H9 (cell line): ENCODE measurements at regions not wholly inside any gene's neighbourhood (a gene's known extent, or its start where the extent isn't known, plus 50 kb on each side); places are given as distances from the start of the nearest gene placed in this dataset.

Experiments
- DNase-seq: peaks from one replicate; pipeline ENCODE4 v3.0.0-alpha.2; 2017
- H2AFZ ChIP-seq: one replicate; pipeline ENCODE4 v1.6.1; 2013; ENCODE audit warnings: mild to moderate bottlenecking, low read length, control low read depth, moderate library complexity
- H2AK5ac ChIP-seq: 2 replicates; pipeline ENCODE4 v1.6.1; 2013; ENCODE audit warnings: low read length, control low read depth, mixed read lengths; ENCODE audit not compliant: insufficient read length
- H2BK120ac ChIP-seq: one replicate; pipeline ENCODE4 v1.6.1; 2013; ENCODE audit warnings: low read depth, mild to moderate bottlenecking, low read length, control low read depth, inconsistent platforms; ENCODE audit not compliant: poor library complexity, severe bottlenecking
- H2BK12ac ChIP-seq: 2 replicates; pipeline ENCODE4 v1.6.1; 2013; ENCODE audit warnings: low read length, control low read depth, mixed read lengths, low read depth; ENCODE audit not compliant: insufficient read length
- H2BK15ac ChIP-seq: 2 replicates; pipeline ENCODE4 v1.6.1; 2013; ENCODE audit warnings: low read depth, low read length, control low read depth
- H2BK20ac ChIP-seq: one replicate; pipeline ENCODE4 v1.6.1; 2013; ENCODE audit warnings: low read depth, mild to moderate bottlenecking, low read length, control low read depth, inconsistent platforms; ENCODE audit not compliant: poor library complexity, severe bottlenecking
- H2BK5ac ChIP-seq: 2 replicates; pipeline ENCODE4 v1.6.1; 2013; ENCODE audit warnings: low read length, control low read depth, mixed read lengths; ENCODE audit not compliant: insufficient read length
- H3K14ac ChIP-seq: 2 replicates; pipeline ENCODE4 v1.6.1; 2013; ENCODE audit warnings: low read length, control low read depth; ENCODE audit not compliant: insufficient read depth
- H3K18ac ChIP-seq: 2 replicates; pipeline ENCODE4 v1.6.1; 2013; ENCODE audit warnings: low read depth, mild to moderate bottlenecking, mixed read lengths, low read length, control low read depth; ENCODE audit not compliant: insufficient read length
- H3K23ac ChIP-seq: 2 replicates; pipeline ENCODE4 v1.6.1; 2013; ENCODE audit warnings: low read length, control low read depth, mixed read lengths, low read depth; ENCODE audit not compliant: insufficient read length
- H3K23me2 ChIP-seq: 2 replicates; pipeline ENCODE4 v1.6.1; 2013; ENCODE audit warnings: low read depth, mild to moderate bottlenecking, mixed read lengths, low read length, control low read depth; ENCODE audit not compliant: insufficient read length, poor library complexity, severe bottlenecking
- H3K27ac ChIP-seq: 2 replicates; pipeline ENCODE4 v1.5.1; 2013; ENCODE audit warnings: low read length, control low read depth, mixed read lengths, low read depth; ENCODE audit not compliant: insufficient read length
- H3K27me3 ChIP-seq: 2 replicates; pipeline ENCODE4 v1.6.1; 2013; ENCODE audit warnings: low read length, control low read depth, inconsistent platforms; ENCODE audit not compliant: insufficient read depth
- H3K4ac ChIP-seq: 2 replicates; pipeline ENCODE4 v1.6.1; 2013; ENCODE audit warnings: low read depth, mild to moderate bottlenecking, control low read depth, inconsistent platforms, low read length, moderate library complexity
- H3K4me1 ChIP-seq: 2 replicates; pipeline ENCODE4 v1.6.1; 2013; ENCODE audit warnings: low read length, control low read depth, inconsistent platforms; ENCODE audit not compliant: insufficient read depth
- H3K4me2 ChIP-seq: 2 replicates; pipeline ENCODE4 v1.6.1; 2013; ENCODE audit warnings: low read length, control low read depth, mixed read lengths; ENCODE audit not compliant: insufficient read length, insufficient read depth
- H3K56ac ChIP-seq: 2 replicates; pipeline ENCODE4 v1.6.1; 2013; ENCODE audit warnings: low read depth, mild to moderate bottlenecking, mixed read lengths, low read length, control low read depth; ENCODE audit not compliant: insufficient read length
- H3K79me1 ChIP-seq: 2 replicates; pipeline ENCODE4 v1.6.1; 2013; ENCODE audit warnings: low read depth, mild to moderate bottlenecking, moderate library complexity, low read length, control low read depth, inconsistent platforms; ENCODE audit not compliant: insufficient read depth, poor library complexity, severe bottlenecking
- H3K79me2 ChIP-seq: 2 replicates; pipeline ENCODE4 v1.6.1; 2013; ENCODE audit warnings: low read length, control low read depth, inconsistent platforms; ENCODE audit not compliant: insufficient read depth
- H3K9ac ChIP-seq: 2 replicates; pipeline ENCODE4 v1.6.1; 2013; ENCODE audit warnings: low read length, control low read depth, mixed read lengths; ENCODE audit not compliant: insufficient read length; ENCODE audit errors: extremely low read depth
- H3K9me3 ChIP-seq: one replicate; pipeline ENCODE4 v1.6.1; 2013; ENCODE audit warnings: low read depth, low read length, inconsistent platforms; ENCODE audit not compliant: control insufficient read depth
- H3T11ph ChIP-seq: one replicate; pipeline ENCODE4 v1.6.1; 2013; ENCODE audit warnings: mild to moderate bottlenecking, low read length, control low read depth, inconsistent platforms
- H4K20me1 ChIP-seq: one replicate; pipeline ENCODE4 v1.6.1; 2013; ENCODE audit not compliant: control insufficient read depth, insufficient read length, insufficient read depth
- H4K5ac ChIP-seq: 2 replicates; pipeline ENCODE4 v1.6.1; 2013; ENCODE audit warnings: low read depth, mild to moderate bottlenecking, mixed read lengths, low read length, control low read depth; ENCODE audit not compliant: insufficient read length
- H4K8ac ChIP-seq: replicated peaks from 2 replicates; pipeline ENCODE4 v1.6.1; 2013; ENCODE audit warnings: low read length, control low read depth, mixed read lengths, low read depth; ENCODE audit not compliant: insufficient read length
- H4K91ac ChIP-seq: 2 replicates; pipeline ENCODE4 v1.6.1; 2013; ENCODE audit warnings: low read depth, mild to moderate bottlenecking, moderate library complexity, mixed read lengths, low read length, control low read depth; ENCODE audit not compliant: insufficient read length
- H3K27ac Mint-ChIP-seq, 3 experiments: 2 replicates in 2 of 3; 3 replicates in 1 of 3; pipeline ENCODE4 v1.8.0; 2020 to 2021; ENCODE audit warnings: mixed read lengths in 3 of 3, mild to moderate bottlenecking in 1 of 3, moderate library complexity in 1 of 3
- H3K27me3 Mint-ChIP-seq: 2 replicates; pipeline ENCODE4 v1.8.0; 2021; ENCODE audit warnings: low read depth, mild to moderate bottlenecking, moderate library complexity, mixed read lengths
- H3K36me3 Mint-ChIP-seq, 3 experiments: 2 replicates in 2 of 3; 3 replicates in 1 of 3; pipeline ENCODE4 v1.8.0; 2020 to 2021; ENCODE audit warnings: low read depth in 3 of 3, mixed read lengths in 3 of 3; ENCODE audit not compliant: insufficient read depth in 1 of 3
- H3K4me1 Mint-ChIP-seq, 2 experiments: 2 replicates each; pipeline ENCODE4 v1.8.0; 2020; ENCODE audit warnings: mixed read lengths in 2 of 2
- H3K4me3 Mint-ChIP-seq, 2 experiments: 2 replicates in 1 of 2; 3 replicates in 1 of 2; pipeline ENCODE4 v1.8.0; 2020 to 2021; ENCODE audit warnings: mild to moderate bottlenecking in 2 of 2, mixed read lengths in 2 of 2, moderate library complexity in 1 of 2
- H3K9me3 Mint-ChIP-seq, 2 experiments: 2 replicates in 1 of 2; 3 replicates in 1 of 2; pipeline ENCODE4 v1.8.0; 2020; ENCODE audit warnings: mild to moderate bottlenecking in 2 of 2, mixed read lengths in 2 of 2, moderate library complexity in 1 of 2
- CTCF ChIP-seq: fragments of 200-600 bp; sonication (generic); conservative IDR thresholded peaks from 3 replicates; pipeline ENCODE4 v1.8.0; 2021; ENCODE audit warnings: antibody characterized with exemption, mild to moderate bottlenecking
- WGBS: extraction: QIAGEN DNeasy Blood & Tissue Kit; methylation state at CpG from one replicate; pipeline ENCODE4 v1.1.7; 2013; ENCODE audit warnings: missing lambda C conversion rate, low lambda C conversion rate, mixed read lengths; ENCODE audit not compliant: insufficient read length; ENCODE audit errors: extremely low coverage; 5-methylcytosine and 5-hydroxymethylcytosine counted together

- no peak overlapping the region for H3K4me3 Mint-ChIP-seq
- H2AFZ ChIP-seq = no peak overlapping the region
- no peaks in the 10 kb centered on the region for H4K20me1 ChIP-seq
- H4K8ac ChIP-seq = no peak overlapping the region
- no peak overlapping the region for H3T11ph ChIP-seq
- H2BK5ac ChIP-seq = no peak overlapping the region
- no peak overlapping the region for H3K9ac ChIP-seq
- WGBS = no CpG with 5 or more reads among the region's 5 CpGs
- no peak overlapping the region for H2BK15ac ChIP-seq
- H3K4me1 ChIP-seq = peaks cover 5% of the 10 kb centered on the region; the same call in 1 of the 2 replicates
- H4K91ac ChIP-seq = no peak overlapping the region
- H3K27me3 ChIP-seq = no peaks in the 10 kb centered on the region
- H3K79me1 ChIP-seq = no peaks in the 10 kb centered on the region
- no peaks in the 10 kb centered on the region for H3K79me2 ChIP-seq
- H3K27me3 Mint-ChIP-seq = no peaks in the 10 kb centered on the region
- TF ChIP-seq CTCF = no peak
- no peak for DNase-seq
- no peak overlapping the region for H2BK120ac ChIP-seq
- H3K9me3 ChIP-seq = no peaks in the 10 kb centered on the region
- H2BK12ac ChIP-seq = no peak overlapping the region
- peaks cover 0 to 7% (median 3%) of the 10 kb centered on the region in 3 experiments; a peak in 2 of 7 replicates for H3K36me3 Mint-ChIP-seq
- H3K4me1 Mint-ChIP-seq = peaks cover 27 to 31% of the 10 kb centered on the region in 2 experiments
- no peak overlapping the region for H3K27ac ChIP-seq
- H2AK5ac ChIP-seq = no peak overlapping the region
- no peak overlapping the region for H3K56ac ChIP-seq
- no peaks in the 10 kb centered on the region for H3K23me2 ChIP-seq
- H3K4me2 ChIP-seq = no peak overlapping the region
- peaks cover 5 to 6% of the 10 kb centered on the region in 2 experiments; a peak in 3 of 5 replicates for H3K9me3 Mint-ChIP-seq
- no peak overlapping the region for H3K4ac ChIP-seq
- H3K14ac ChIP-seq = no peak overlapping the region
- no peak overlapping the region for H3K23ac ChIP-seq
- no peak overlapping the region for H4K5ac ChIP-seq
- peak overlapping the region in 2 of 3 experiments; percentile 27 to 69; a peak in 2 of 7 replicates for H3K27ac Mint-ChIP-seq
- no peak overlapping the region for H3K18ac ChIP-seq
- no peak overlapping the region for H2BK20ac ChIP-seq
Observed at GRCh38 chr10:10587744-10588393, 429.8 kb upstream of the CELF2 start.
